ENCODE measurements at regions not wholly inside any gene's neighbourhood (a gene's known extent, or its start where the extent isn't known, plus 50 kb on each side); places are given as distances from the start of the nearest gene placed in this dataset.

DNA sequence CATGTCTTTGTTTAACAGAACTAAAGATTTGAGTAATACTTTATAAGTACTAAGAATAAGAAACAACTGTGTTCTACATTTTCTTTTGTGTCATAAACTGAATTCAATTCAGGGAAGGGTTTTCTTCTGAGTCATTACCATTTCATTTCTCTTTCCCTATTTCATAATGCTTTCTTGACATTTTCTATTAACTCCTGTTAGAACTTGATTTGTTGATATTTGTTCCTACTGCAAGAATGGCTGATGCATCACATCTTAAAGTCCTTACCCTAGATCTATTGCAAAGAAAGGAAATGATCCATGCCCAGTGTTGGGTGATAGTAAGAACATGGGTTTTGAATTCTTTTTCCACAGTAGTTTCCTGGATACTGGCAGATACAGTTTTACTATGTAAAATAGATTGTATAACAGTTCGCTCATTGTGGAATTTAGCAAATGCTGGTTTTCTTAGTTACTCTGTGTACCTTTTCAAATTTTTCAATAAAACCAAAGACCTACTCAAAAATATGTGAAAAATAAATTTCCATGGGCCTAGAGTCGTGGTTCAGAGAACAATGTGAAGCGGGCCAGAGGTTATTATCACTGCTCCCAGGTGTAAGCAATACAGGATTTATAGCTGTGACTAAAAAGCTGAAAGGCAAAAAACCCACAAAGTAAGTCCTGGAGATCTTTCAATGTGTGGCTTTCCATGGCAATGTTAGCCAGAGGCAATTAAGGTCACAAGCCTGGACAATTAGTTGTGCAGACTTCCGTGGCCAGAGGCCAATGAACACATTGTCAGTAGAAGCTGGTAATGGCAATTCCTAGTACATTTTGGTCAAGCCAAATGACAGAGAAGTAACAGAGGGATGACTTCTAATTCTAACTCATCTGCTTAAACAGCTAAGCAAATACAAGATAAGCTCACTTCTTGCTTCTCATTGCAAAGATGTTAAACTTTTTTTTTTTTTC lies 127.3 kb upstream of the FAT4 start (continued):
- TF ChIP-seq, protein P1, sequence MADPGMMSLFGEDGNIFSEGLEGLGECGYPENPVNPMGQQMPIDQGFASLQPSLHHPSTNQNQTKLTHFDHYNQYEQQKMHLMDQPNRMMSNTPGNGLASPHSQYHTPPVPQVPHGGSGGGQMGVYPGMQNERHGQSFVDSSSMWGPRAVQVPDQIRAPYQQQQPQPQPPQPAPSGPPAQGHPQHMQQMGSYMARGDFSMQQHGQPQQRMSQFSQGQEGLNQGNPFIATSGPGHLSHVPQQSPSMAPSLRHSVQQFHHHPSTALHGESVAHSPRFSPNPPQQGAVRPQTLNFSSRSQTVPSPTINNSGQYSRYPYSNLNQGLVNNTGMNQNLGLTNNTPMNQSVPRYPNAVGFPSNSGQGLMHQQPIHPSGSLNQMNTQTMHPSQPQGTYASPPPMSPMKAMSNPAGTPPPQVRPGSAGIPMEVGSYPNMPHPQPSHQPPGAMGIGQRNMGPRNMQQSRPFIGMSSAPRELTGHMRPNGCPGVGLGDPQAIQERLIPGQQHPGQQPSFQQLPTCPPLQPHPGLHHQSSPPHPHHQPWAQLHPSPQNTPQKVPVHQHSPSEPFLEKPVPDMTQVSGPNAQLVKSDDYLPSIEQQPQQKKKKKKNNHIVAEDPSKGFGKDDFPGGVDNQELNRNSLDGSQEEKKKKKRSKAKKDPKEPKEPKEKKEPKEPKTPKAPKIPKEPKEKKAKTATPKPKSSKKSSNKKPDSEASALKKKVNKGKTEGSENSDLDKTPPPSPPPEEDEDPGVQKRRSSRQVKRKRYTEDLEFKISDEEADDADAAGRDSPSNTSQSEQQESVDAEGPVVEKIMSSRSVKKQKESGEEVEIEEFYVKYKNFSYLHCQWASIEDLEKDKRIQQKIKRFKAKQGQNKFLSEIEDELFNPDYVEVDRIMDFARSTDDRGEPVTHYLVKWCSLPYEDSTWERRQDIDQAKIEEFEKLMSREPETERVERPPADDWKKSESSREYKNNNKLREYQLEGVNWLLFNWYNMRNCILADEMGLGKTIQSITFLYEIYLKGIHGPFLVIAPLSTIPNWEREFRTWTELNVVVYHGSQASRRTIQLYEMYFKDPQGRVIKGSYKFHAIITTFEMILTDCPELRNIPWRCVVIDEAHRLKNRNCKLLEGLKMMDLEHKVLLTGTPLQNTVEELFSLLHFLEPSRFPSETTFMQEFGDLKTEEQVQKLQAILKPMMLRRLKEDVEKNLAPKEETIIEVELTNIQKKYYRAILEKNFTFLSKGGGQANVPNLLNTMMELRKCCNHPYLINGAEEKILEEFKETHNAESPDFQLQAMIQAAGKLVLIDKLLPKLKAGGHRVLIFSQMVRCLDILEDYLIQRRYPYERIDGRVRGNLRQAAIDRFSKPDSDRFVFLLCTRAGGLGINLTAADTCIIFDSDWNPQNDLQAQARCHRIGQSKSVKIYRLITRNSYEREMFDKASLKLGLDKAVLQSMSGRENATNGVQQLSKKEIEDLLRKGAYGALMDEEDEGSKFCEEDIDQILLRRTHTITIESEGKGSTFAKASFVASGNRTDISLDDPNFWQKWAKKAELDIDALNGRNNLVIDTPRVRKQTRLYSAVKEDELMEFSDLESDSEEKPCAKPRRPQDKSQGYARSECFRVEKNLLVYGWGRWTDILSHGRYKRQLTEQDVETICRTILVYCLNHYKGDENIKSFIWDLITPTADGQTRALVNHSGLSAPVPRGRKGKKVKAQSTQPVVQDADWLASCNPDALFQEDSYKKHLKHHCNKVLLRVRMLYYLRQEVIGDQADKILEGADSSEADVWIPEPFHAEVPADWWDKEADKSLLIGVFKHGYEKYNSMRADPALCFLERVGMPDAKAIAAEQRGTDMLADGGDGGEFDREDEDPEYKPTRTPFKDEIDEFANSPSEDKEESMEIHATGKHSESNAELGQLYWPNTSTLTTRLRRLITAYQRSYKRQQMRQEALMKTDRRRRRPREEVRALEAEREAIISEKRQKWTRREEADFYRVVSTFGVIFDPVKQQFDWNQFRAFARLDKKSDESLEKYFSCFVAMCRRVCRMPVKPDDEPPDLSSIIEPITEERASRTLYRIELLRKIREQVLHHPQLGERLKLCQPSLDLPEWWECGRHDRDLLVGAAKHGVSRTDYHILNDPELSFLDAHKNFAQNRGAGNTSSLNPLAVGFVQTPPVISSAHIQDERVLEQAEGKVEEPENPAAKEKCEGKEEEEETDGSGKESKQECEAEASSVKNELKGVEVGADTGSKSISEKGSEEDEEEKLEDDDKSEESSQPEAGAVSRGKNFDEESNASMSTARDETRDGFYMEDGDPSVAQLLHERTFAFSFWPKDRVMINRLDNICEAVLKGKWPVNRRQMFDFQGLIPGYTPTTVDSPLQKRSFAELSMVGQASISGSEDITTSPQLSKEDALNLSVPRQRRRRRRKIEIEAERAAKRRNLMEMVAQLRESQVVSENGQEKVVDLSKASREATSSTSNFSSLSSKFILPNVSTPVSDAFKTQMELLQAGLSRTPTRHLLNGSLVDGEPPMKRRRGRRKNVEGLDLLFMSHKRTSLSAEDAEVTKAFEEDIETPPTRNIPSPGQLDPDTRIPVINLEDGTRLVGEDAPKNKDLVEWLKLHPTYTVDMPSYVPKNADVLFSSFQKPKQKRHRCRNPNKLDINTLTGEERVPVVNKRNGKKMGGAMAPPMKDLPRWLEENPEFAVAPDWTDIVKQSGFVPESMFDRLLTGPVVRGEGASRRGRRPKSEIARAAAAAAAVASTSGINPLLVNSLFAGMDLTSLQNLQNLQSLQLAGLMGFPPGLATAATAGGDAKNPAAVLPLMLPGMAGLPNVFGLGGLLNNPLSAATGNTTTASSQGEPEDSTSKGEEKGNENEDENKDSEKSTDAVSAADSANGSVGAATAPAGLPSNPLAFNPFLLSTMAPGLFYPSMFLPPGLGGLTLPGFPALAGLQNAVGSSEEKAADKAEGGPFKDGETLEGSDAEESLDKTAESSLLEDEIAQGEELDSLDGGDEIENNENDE (IDR thresholded peaks at IDR 0.05; ENCODE audit: insufficient replicate concordance, low read length): no peak
- TF ChIP-seq, protein P2, sequence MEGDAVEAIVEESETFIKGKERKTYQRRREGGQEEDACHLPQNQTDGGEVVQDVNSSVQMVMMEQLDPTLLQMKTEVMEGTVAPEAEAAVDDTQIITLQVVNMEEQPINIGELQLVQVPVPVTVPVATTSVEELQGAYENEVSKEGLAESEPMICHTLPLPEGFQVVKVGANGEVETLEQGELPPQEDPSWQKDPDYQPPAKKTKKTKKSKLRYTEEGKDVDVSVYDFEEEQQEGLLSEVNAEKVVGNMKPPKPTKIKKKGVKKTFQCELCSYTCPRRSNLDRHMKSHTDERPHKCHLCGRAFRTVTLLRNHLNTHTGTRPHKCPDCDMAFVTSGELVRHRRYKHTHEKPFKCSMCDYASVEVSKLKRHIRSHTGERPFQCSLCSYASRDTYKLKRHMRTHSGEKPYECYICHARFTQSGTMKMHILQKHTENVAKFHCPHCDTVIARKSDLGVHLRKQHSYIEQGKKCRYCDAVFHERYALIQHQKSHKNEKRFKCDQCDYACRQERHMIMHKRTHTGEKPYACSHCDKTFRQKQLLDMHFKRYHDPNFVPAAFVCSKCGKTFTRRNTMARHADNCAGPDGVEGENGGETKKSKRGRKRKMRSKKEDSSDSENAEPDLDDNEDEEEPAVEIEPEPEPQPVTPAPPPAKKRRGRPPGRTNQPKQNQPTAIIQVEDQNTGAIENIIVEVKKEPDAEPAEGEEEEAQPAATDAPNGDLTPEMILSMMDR (IDR thresholded peaks at IDR 0.05; ENCODE audit: control extremely low read depth in 1 of 3, insufficient read depth in 1 of 3, low read depth in 1 of 3, low read length in 3 of 3): no peak
- TF ChIP-seq RFX5 (IDR thresholded peaks at IDR 0.05; ENCODE audit: borderline replicate concordance, low read depth, low read length): no peak
- no peak for TF ChIP-seq SP4 (IDR thresholded peaks at IDR 0.05; ENCODE audit: low read length)
- no peak for TF ChIP-seq KDM1A (IDR thresholded peaks at IDR 0.05; ENCODE audit: borderline replicate concordance, low read length)

Measured in H1 (cell line).